ENCODE measurements at regions not wholly inside any gene's neighbourhood (a gene's known extent, or its start where the extent isn't known, plus 50 kb on each side); places are given as distances from the start of the nearest gene placed in this dataset.

DNA sequence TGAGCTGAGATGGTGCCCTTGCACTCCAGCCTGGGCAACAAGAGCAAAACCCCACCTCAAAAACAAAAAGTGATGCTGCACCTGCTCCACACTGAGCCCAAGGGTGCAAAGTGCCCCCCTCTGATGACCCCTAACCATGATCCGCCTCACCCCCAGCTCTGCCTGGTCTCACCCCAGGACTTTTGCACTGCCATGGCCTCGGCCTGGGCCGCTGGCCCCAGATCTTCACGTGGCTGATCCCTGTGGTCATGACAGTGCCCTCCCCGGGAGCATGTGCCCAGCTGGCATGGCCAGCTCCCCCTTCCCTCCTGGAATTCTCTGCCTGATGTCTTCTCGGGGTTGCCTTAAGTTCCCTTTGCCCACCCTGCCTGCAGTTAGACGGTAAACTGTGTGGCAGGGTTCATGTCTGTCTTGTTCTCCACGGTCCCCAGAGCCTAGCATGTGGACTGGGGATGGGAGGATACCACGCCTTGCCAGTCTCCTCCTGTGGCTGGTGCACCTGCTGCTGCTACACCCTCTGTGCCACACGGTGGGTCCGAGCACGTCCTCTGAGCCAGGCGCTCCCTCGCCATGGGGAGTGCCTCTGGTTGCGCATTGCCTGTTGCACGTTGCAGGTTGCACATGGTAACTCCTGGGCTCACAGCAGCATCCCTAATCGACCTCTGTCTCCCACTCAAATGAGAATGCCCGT lies 77.4 kb upstream of the PPP1R26 start:
- TF ChIP-seq NFRKB (IDR thresholded peaks at IDR 0.05) (no peak), SP1 (IDR thresholded peaks at IDR 0.05) (no peak)

Data from HEK293T (cell line).